MM.1S (cell line): ENCODE measurements at regions not wholly inside any gene's neighbourhood (a gene's known extent, or its start where the extent isn't known, plus 50 kb on each side); places are given as distances from the start of the nearest gene placed in this dataset.
"Not testable (repeated sequence)": the region's sequence is repeated elsewhere in the genome, so short reads cannot be mapped to it uniquely, and the experiment has no call there.

ENCODE experiments used
- CTCF ChIP-seq: fragments of 300-600 bp; sonication (generic); IDR thresholded peaks from 2 replicates; pipeline ENCODE4 v1.5.1; 2016; ENCODE audit warnings: antibody characterized with exemption, low read length, mixed read lengths
- EZH2 ChIP-seq: fragments of 300-600 bp; sonication (generic); optimal IDR thresholded peaks from 2 replicates; pipeline ENCODE3; 2017; ENCODE audit warnings: low read depth, mild to moderate bottlenecking, antibody characterized with exemption, low read length, mixed read lengths

- not testable (repeated sequence) for TF ChIP-seq CTCF, EZH2
Observed at GRCh38 chr12:9502845-9503244, 104.9 kb downstream of the KLRB1 start.
